ENCODE measurements at regions not wholly inside any gene's neighbourhood (a gene's known extent, or its start where the extent isn't known, plus 50 kb on each side); places are given as distances from the start of the nearest gene placed in this dataset.
"Not testable (repeated sequence)": the region's sequence is repeated elsewhere in the genome, so short reads cannot be mapped to it uniquely, and the experiment has no call there.

DNA sequence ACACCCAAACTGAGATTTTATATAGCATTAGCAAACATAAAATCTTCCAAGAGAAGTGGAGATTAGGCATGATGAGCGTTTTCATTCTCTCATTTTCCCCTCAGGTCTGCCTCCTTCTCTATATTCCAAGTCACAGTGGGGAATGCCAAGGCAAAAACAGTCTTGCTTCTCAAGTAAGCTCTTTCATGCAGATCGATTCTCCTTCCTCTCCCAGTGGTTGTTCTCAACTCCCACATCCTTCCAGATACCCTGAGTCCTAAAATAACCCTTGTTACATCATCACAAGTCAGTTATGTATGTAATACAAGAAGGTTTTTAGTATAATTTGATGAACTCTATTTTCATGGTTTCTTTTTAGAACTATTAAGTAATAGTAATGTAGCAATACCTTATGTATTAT is 150.6 kb downstream of the TXNL1 start:
- no peak for DNase-seq

DNA sequence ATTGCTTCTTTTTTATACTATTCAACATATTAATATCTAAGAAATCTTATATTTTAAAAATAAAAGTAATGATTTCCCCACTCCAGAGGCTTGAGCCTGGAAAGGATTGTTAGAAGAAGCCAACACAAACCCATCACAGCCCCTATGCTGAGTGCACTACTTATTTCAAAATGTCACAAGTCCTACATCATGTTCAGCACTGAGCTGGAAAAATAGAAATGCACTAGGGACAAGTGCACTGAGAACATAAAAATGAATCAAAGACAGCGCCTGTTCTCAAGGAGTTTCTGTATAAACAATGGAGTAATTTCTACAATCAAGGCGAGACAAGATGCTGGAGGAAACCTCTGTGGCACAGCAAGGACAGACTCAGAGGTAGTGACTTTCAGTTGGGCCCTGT is 155.0 kb downstream of the TXNL1 start:
- DNase-seq: no peak

DNA sequence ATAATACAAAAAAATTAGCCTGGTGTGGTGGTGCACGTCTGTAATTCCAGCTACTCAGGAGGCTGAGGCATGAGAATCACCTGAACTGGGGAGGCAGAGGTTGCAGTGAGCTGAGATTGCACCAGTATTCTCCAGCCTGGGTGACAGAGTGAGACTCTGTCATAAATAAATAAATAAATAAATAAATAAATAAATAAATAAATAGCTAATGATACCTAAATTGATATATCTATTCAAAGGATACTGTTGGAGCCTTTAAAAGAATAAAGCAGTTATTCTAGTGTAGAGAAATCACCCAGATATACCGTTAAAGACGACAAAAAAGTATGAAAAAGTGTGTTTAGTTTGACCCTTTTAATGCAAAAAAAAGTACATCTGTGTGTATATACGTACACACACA is 155.6 kb downstream of the TXNL1 start:
- not testable (repeated sequence) for DNase-seq

DNA sequence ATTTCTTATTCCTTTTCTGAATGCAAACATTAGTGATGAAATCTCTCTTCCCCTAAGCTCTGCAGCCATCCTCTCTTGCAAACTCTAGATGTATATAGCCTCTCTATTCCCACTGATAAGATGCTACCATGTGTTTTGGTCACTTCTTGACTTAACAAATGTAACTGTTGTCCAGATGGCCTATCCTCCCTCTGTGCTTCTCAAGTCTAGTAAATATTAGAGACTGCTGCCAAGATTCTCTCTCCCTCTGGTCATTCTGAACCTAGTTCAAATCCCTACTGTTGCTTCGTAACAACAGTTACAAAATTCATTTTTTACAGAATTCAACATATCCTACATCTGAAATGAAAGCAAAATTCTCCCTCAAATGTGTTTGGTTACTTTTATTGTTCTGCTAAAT is 156.6 kb downstream of the TXNL1 start:
- no peak for DNase-seq

DNA sequence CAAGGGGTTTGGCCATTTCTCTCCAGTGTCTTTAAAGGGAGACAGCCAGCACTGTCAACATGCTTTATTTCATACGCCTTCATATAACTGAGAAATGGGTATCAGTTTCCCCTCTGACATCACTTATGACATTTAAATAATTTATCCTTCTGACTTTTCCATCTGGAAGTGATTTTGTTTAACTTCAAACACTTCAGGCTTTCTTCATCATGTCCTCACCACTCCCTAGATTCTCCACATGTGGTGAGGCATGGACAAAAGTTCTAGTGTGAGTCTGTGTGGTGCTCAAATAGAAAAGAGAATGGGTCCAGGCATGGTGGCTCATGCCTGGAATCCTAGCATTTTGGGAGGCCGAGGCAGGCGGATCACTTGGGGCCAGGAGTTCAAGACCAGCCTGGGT is 158.6 kb downstream of the TXNL1 start:
- no peak for DNase-seq

DNA sequence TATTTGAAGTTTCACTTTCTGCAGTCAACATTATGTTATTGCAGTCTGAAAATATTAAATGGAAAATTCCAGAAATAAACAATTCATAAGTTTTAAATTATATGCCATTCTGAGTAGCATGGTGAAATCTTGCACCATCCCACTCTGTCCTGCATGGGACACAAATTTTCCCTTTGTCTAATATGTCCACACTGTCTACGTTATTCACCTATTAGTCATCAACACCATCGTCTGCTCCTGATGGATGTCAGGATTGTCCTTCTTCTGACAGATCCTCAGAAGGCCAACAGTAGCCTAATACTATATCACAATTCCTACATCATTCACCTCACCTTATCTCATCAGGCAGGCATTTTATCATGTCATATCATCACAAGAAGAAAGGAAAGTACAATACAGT is 163.1 kb downstream of the TXNL1 start:
- no peak for DNase-seq

DNA sequence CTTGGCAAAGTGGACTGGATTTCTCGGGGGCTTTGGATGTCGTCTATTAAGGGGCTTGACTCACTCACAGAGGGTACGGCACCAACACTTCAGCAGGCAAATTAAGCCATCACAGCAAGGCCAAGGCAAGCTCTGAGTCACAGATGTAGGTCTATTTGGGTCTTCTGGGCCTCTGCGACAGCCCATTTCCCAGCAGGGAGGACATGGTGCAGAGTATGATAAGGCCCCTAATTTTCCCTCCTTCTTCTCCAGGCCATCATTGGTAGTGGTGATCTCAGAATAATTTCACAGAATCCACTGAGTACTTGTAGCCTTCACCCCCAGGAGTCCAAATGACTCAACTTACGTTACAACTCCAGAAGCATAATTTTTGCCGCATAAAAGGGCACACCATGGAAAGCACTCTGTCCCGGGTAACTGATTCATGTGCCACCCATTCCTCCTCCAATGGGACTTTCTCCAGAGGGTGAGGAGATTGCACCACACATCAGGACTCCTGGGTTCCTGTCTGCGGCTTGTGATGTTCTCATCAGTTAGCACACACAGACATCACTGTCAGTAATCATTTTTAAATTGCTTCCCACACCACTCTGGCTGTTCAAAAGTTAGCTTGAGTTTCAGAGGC is 164.9 kb downstream of the TXNL1 start:
- no peak for DNase-seq

DNA sequence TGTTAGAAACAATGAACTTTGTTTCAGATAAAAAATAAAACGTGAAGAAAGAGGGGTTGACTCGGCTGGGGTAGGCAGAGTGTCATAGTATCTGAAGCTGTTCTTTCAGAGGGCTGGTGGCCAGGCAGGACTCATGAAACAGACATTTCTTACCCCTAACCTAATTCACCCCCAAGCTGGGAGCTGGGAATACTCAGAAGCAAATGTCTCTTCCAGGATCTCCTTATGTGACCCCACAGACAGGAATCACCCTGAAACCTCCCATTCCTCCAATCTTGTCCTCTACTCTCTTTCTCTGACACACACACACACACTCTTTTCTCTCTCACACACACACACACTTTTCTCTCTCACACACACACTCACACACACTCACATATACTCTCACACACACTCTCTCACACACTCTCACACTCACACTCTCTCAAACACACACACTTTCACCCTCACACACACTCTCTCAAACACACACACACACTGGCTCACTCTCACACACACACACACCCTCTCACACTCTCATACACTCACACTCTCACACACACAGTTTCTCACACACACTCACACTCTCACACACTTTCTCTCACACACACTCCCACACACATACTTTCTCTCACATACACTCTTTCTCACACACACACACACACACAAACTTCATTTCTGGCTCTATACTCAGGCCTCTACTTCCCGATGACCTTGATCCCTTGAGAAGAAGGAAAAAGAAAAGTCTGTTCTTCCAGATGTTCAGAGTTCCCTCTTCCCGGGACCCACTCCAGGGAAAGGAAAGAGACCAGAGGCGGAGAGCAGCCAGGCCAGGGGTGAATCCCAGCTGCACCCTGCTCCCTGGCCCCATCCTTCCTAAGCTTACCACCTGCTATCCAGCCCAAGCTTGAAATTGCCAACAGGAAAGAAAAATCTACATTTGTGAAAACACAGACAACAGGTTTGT is 167.7 kb downstream of the TXNL1 start:
- peak; percentile 57 for DNase-seq

DNA sequence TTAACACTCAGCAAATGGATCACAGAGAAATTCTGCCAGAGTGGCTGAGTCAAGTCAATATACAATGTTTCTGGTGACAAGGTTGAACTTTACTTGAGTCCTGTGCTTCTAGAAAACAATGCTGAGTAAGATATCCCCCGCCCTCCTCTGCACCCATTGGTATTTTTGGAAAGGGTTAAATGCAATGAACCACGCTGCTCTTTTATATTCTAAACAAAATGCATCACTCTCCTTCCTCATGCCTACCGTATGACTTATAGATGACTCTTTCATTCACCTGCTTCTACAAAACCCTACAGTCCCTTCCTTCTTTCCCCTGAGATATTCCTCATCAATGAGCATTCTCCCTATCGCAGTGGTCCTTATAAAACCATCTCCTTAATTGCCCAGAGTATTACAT is 168.8 kb downstream of the TXNL1 start:
- no peak for DNase-seq

DNA sequence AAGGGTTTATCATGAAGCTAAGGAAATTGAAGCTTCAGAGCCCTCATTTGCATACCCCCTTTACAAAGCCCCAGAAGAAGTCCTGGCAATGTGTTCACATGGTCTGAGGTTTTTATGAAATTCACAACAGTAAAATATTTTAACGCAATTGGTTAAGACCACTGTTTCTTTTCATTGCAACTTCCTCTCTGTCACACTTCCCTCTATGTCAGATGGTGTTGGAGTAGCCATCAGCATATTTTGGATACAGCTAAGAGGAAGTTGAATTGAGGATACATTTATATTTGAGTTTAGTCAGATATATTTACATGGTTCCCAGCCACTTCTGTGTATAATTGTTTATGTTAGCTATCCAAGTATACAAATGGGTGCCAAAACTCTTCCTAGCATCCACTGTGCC is 170.0 kb downstream of the TXNL1 start:
- DNase-seq: no peak

DNA sequence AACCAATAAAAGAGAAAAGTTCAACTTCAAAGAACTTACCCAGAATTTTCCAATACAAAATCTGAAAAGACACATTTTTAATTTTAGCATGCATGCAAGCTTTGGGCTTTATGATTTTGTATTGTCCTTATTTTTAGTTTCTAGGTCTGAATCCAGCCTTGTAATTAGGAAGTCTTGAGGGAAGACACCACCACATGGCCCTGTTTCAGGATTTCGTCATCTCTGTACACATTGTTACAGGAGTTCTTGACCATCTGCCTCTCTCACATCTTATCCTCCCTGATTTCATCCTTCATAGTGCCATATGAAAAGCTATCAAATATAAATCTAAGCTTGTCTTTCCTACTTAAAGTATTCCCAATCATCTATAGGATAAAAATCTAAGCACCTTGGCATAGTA is 176.1 kb downstream of the TXNL1 start:
- no peak for DNase-seq

DNA sequence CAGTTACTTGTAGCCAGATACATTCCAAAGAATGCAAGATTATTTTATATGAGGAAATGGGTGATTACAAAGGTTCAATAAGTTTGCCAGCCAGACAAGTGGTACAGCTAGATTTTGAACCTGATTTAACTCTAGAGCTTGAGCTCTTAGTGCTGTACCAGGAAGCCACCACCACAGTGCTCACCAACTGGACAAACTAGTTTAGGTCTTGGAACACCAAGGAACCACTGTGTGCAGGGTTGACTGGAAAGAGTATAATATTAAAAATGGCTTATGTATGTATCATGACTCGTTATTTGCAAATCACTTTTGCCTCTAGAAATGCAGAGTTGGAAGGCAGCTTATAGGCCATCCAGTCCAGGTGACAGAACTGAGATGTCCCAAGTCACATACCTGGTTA is 177.2 kb downstream of the TXNL1 start:
- DNase-seq: no peak

DNA sequence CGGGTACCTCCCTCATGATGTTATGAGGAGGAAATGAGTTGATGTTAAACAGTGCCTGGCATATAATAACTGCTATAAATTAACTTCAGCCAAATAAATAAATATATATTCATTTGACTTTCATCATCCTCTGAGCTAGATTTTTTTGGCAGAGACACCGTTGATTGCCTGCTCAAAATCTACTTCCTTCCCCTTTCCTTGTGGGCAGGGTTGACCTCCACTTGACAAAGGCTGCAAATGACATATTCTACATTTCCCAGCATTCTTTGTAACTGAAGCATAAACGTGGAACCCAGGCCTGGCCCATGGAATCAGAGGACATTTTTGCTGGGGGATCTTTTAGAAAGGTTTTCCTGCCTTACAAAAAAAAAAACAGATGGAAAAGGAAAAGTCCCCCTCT is 177.8 kb downstream of the TXNL1 start:
- no peak for DNase-seq

DNA sequence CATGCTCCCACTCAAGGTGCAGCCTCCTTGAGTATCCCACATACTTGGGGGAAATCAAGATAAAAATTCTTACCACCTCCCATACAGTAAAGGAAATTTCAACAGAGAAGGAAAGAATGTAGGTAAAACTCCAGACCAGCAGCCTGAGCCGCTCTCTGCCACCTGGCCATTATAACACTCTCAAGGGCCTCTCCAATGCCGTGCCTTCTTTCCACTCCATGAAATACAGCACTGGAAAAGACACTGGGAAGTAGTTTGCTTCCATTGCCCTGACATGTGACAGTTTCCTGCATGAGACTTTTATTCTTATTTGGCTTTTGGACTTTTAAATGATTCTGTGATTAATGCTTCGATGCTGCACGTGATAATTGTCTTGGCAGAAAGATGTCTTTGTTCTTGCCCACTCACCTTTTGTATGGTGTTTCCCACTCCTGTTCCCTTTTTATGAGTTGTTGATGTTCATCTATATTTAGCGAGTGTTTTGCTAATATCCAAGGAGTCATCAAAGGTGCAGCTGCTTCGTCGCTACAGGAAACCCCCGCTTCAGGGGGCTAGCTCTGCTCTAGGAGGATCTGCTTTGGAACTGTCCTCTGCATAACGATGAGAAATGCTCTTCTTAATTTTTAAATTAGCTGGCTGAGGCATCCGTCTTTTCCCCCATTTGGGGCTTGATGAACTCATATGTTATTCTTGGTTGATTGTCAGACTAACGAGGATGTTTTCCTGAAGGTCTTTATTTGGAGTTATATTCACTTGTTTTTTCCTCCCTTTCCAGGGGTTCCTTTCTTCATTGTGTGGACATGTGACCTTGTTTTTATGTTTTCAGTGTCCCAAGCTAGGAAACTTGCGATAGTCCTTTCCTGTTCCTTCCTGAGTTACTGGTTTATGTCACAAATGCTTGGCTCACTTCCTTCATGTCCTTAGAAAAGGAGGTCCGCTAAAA is 179.4 kb downstream of the TXNL1 start:
- DNase-seq: peak; percentile 69

DNA sequence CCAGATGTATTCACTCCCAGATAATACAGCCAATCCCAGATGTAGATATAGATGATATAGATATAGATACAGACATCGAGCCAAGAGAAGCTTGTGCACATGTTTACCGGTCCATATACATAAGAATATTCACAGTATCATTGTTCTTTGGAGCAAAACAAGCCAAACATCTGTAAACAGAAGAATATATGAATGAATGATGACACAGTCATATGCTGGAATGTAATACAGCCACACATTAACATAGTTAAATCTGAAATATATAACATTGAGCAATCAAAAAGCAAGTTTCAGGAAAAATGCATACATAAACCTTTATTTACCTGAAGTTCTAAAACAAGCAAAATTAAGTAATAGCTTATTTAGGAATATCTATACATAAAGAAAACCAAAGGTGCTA is 182.5 kb downstream of the TXNL1 start:
- no peak for DNase-seq

DNA sequence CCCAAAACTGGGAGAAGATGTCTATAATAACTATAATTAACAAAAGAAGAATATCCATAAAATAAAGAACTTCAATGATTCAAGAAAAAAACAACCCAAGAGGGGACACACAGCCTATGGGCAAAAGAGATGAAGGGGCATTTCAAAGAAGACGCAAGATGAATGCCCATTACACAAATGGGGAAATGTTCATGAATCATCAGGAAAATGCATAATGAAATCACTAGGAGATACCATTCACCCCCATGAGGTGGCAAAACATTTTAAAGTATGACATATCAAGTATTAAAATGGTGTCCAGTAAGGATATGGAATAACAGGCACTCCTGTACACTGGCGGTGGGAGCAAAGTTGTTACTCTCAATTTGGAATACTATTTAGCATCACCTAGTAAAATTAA is 183.3 kb downstream of the TXNL1 start:
- no peak for DNase-seq

DNA sequence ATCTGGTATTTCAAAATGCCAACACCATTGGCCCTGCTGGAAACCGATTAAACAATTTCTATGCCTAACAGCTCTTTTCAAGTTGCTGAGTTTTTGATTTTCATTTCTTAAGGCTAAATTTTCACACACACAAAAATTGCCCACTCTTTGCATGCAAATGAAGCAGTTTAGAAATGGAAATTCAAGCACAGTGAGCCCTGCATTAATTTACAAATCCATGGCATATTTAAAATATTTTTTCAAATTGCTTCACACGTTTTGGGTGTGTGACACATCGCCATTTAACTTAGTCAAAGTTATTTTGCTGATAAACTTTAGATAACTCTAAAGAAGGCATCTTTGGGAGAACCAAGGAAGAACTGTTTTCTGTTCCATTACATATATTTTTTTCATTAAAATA is 184.8 kb downstream of the TXNL1 start:
- no peak for DNase-seq

DNA sequence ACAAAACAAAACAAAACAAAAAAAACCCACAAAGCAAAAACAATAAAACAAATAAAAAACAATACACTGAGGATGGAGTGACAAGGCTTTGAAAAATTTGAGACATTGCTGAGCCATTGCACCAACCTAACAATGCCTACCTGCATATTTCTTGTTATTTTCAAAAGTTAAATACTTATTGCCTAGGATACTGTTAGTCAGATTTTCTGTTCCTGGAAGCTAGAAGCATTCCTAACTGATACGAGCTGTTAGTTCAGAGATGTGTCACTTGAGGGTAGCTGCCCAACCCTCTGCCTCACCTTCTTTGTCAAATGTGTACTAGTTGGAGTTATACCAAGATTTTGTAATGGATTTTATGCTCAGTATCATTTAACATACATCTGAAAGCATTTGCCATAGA is 187.2 kb downstream of the TXNL1 start:
- no peak for DNase-seq

DNA sequence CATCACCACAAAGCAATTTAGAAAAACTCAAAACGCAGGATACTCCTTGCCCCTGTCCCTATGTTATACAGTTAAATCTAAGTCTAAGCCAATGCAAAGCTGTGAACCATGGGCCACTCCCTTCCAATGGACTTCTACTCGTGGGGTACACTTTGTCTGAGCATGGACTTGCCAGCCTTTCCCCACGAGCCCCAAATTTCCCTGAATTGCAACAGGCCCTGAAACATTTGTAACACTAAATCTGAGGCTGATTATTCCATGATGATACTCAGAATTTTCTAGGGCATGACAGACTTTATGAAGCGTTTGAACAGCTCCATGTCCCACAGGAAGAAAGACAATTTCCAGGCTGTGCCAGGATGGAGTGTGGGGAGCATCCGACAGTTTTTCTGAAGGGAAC is 189.6 kb downstream of the TXNL1 start:
- DNase-seq: no peak

DNA sequence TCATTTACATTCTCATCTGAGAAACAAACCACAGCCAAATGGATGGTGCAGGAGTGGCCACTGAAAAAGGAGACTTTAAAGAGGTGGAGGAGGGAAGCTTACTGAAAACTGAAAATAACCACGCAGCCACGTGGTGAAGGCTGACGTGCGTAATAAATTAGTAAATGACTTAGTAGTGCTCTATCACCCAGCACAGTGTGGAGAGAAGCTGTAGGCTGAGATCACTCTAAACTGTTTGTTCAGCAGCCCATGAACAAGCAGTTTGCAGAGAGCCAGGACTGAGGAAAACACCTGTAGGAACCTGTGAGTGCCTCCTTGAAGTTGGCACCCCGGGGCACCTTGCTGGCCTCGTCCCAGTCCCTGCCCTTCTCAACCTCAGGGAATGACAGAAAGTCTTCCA is 193.0 kb downstream of the TXNL1 start:
- DNase-seq: no peak

DNA sequence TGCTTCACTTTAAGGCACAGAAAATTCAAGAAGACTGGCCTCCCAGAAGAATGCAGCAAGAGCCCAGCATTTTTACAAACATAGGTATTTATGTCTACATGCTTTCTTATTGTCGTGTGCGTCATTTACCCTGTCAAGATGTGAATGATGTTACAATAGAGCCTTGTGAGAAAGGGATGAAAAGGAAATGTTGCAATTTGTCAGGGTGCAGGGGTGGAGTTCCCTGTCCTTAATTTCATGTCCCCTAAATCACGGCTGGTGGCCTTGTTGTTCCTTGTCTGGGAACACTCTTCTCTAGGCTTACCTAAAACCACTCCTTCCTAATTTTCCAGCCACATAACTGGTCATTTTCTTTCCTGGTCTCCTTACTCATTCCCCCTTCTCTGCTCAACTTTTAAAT is 194.2 kb downstream of the TXNL1 start:
- DNase-seq: no peak

DNA sequence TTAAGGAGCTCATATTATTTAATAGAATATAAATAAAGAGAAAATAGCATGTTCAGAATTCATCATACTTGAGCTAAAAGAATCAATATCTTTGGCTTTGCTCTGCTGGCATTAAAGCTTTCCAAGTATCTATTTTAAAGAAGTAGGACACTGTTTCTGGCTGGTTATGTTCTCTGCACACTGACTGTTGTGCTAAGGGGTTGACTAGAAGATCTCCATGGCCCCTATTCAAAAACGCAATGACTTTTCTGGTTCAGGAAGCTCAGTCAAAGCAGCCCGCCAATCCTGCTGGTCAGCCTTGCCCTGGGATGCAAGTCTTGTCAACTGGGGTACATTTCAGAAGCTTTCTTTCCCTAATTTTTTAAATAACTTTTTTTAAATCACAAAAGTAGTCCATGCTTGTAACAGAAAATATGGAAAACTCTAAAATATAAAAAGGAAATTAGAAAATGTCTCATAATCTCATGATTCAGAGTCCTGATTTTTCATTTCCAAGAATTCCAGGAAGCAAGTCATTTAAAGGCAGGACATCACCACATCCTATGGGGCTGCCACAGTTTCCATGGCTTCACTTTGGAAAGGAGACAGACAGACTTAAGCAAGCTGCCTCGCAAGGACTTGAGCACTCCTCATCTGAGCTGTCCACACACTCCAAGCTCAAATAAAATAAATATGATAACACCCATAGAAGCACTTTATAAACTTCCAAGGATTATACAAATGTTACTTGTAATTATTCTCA is 195.1 kb downstream of the TXNL1 start:
- no peak for DNase-seq
